Tibial nerve (tissue), 3 donors: ENCODE measurements at regions not wholly inside any gene's neighbourhood (a gene's known extent, or its start where the extent isn't known, plus 50 kb on each side); places are given as distances from the start of the nearest gene placed in this dataset.

Experiments used
- CTCF ChIP-seq, 5 experiments: fragments of 200-600 bp in 3 of 5; fragments of 450-650 bp in 2 of 5; sonication (generic) in 3 of 5; IDR thresholded peaks; one replicate each; pipeline ENCODE4 v1.5.1; 2016 to 2019; ENCODE audit warnings: antibody characterized with exemption in 5 of 5, mild to moderate bottlenecking in 3 of 5, moderate library complexity in 2 of 5
- POLR2A ChIP-seq, 2 donors: fragments of 450-650 bp; IDR thresholded peaks; one replicate each; pipeline ENCODE4 v1.6.1; 2017; ENCODE audit warnings: antibody characterized with exemption in 2 of 2, mild to moderate bottlenecking in 2 of 2, moderate library complexity in 2 of 2

GRCh38 chr12:115467531-115467930 lies 783.6 kb upstream of the TBX3 start:
- no peak for TF ChIP-seq POLR2A (IDR thresholded peaks at IDR 0.05)
- TF ChIP-seq CTCF (IDR thresholded peaks at IDR 0.05), result no peak
